Left lung (tissue), 4 donors: ENCODE measurements at regions not wholly inside any gene's neighbourhood (a gene's known extent, or its start where the extent isn't known, plus 50 kb on each side); places are given as distances from the start of the nearest gene placed in this dataset.
"Not testable (repeated sequence)": the region's sequence is repeated elsewhere in the genome, so short reads cannot be mapped to it uniquely, and the experiment has no call there.

Source experiments
- ATAC-seq: fragments of 200-7000 bp; cut with Tn5 transposase; one replicate; pipeline ENCODE4 v1.9.1; 2020; ENCODE audit warnings: moderate library complexity
- DNase-seq, 4 donors: peaks; one replicate each; pipeline ENCODE4 v3.0.0-alpha.2; 2013 to 2020
- H3K27ac ChIP-seq, 2 donors: fragments of 200-600 bp; sonication (generic) in 1 of 2; one replicate each; pipeline versions ENCODE4 v1.5.0 to v1.8.0; 2020 to 2021
- H3K27me3 ChIP-seq, 2 donors: fragments of 200-600 bp; sonication (generic) in 1 of 2; one replicate each; pipeline versions ENCODE4 v1.5.0 to v1.8.0; 2020 to 2021
- H3K36me3 ChIP-seq, 2 donors: fragments of 200-600 bp; sonication (generic) in 1 of 2; one replicate each; pipeline versions ENCODE4 v1.5.0 to v1.8.0; 2020 to 2021
- H3K4me1 ChIP-seq, 2 donors: fragments of 200-600 bp; one replicate each; pipeline ENCODE4 v1.8.0; 2021
- H3K4me3 ChIP-seq, 2 donors: fragments of 200-600 bp; sonication (generic) in 1 of 2; one replicate each; pipeline versions ENCODE4 v1.5.0 to v1.8.0; 2020 to 2021; ENCODE audit warnings: mild to moderate bottlenecking in 1 of 2
- H3K9me3 ChIP-seq, 2 donors: fragments of 200-600 bp; sonication (generic) in 1 of 2; one replicate each; pipeline versions ENCODE4 v1.5.0 to v1.8.0; 2020 to 2021
- CTCF ChIP-seq, 2 donors: fragments of 200-600 bp; sonication (generic) in 1 of 2; IDR thresholded peaks; one replicate each; pipeline versions ENCODE4 v1.5.0 to v1.8.0; 2021; ENCODE audit warnings: antibody characterized with exemption in 2 of 2
- intact Hi-C, 2 donors: fragments of 100-400 bp; cut with DNase I; formaldehyde crosslinking; loops; one replicate each; pipeline versions ENCODE4 v1.11.2 to v1.14.2; 2022
- donor health status: DM: no; HTN: yes; CAD: no.
- donor health status: DM: no; HTN: no; CAD: no.

- Histone ChIP-seq H3K4me1 (no peaks in the 10 kb centered on the region), H3K36me3 (no peaks in the 10 kb centered on the region), H3K4me3 (no peak overlapping the region), H3K27me3 (no peaks in the 10 kb centered on the region), H3K27ac (no peak overlapping the region), H3K9me3 (peaks cover 0 to 6% of the 10 kb centered on the region in 2 donors)
- no peak for TF ChIP-seq CTCF (IDR thresholded peaks at IDR 0.05)
- no peak for ATAC-seq
- peak in 1 of 4 donors; percentile 33 for DNase-seq
- intact Hi-C loops: no loop called here
These were observed 94.7 kb upstream of the IMMP2L start for GRCh38 chr7:111657018-111657417.

GRCh38 chr7:111654343-111654742 lies 92.1 kb upstream of the IMMP2L start:
- intact Hi-C loops: no loop called here
- TF ChIP-seq CTCF (IDR thresholded peaks at IDR 0.05): no peak
- peaks cover 0 to 6% of the 10 kb centered on the region in 2 donors for H3K9me3 ChIP-seq
- no peaks in the 10 kb centered on the region for H3K4me1 ChIP-seq
- ATAC-seq (no peak), DNase-seq (no peak)
- H3K27me3 ChIP-seq: no peaks in the 10 kb centered on the region
- no peak overlapping the region for H3K27ac ChIP-seq
- no peak overlapping the region for H3K4me3 ChIP-seq
- no peaks in the 10 kb centered on the region for H3K36me3 ChIP-seq

DNA sequence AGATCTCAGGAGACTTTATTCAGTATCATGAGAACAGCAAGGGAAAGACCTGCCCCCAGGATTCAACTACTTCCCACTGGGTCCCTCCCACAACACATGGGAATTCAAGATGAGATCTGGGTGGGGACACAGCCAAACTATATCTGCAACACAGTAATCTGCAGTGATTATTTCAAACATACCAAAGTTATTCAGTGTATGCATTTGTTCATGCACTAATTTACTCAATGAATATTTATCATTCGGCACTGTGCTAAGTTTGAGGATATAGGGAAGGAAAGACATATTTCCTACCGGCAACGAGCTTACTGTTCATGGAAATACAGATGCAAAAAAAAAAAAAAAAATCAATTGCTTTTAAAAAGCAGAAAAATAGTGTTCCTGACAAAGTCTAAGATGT lies 91.6 kb upstream of the IMMP2L start:
- H3K36me3 ChIP-seq: no peaks in the 10 kb centered on the region
- intact Hi-C loops: no loop called here
- H3K4me1 ChIP-seq: no peaks in the 10 kb centered on the region
- no peak overlapping the region for H3K27ac ChIP-seq
- no peak for ATAC-seq
- TF ChIP-seq CTCF (IDR thresholded peaks at IDR 0.05): no peak
- no peak overlapping the region for H3K4me3 ChIP-seq
- no peak for DNase-seq
- no peaks in the 10 kb centered on the region for H3K27me3 ChIP-seq
- peaks cover 0 to 6% of the 10 kb centered on the region in 2 donors for H3K9me3 ChIP-seq

GRCh38 chr7:111650456-111650999 lies 88.2 kb upstream of the IMMP2L start:
- Histone ChIP-seq H3K9me3 (peaks cover 0 to 6% of the 10 kb centered on the region in 2 donors), H3K36me3 (no peaks in the 10 kb centered on the region), H3K4me3 (no peak overlapping the region), H3K27ac (no peak overlapping the region), H3K4me1 (no peaks in the 10 kb centered on the region), H3K27me3 (no peaks in the 10 kb centered on the region)
- DNase-seq (peak in 1 of 4 donors; percentile 35), ATAC-seq (no peak)
- no peak for TF ChIP-seq CTCF (IDR thresholded peaks at IDR 0.05)
- intact Hi-C loops: no loop called here

DNA sequence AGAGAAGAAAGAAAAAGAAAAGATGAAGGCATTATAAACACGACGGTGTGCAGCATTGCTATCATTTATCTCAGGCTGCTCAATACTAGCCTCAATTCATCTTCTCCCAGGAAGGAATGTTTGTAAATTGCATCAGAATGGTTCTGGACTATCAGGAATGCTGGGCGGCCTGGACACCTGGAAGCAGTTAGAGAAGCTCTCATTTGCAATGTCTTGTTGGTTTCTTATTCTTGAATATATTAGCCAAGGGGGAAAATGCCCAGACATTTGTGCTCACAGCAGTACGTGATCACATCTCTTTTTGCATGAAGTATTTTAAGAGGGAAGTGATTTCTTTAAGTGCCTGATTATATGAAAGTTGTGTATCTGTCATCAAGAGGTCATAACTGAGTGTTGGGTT lies 85.6 kb upstream of the IMMP2L start:
- H3K36me3 ChIP-seq: no peaks in the 10 kb centered on the region
- no peak overlapping the region for H3K4me3 ChIP-seq
- H3K4me1 ChIP-seq: no peaks in the 10 kb centered on the region
- DNase-seq: no peak
- ATAC-seq: no peak
- no peaks in the 10 kb centered on the region for H3K27me3 ChIP-seq
- intact Hi-C loops: no loop called here
- TF ChIP-seq CTCF (IDR thresholded peaks at IDR 0.05): no peak
- H3K9me3 ChIP-seq: peaks cover 0 to 4% of the 10 kb centered on the region in 2 donors
- H3K27ac ChIP-seq: no peak overlapping the region

- H3K27me3 ChIP-seq, H3K9me3 ChIP-seq, ATAC-seq, DNase-seq, H3K27ac ChIP-seq, H3K36me3 ChIP-seq, H3K4me1 ChIP-seq, H3K4me3 ChIP-seq, intact Hi-C loops: not testable (repeated sequence)
These were observed 82.3 kb upstream of the IMMP2L start for GRCh38 chr7:111644595-111644994.
